AG09319 (cell line): ENCODE measurements at regions not wholly inside any gene's neighbourhood (a gene's known extent, or its start where the extent isn't known, plus 50 kb on each side); places are given as distances from the start of the nearest gene placed in this dataset.

ENCODE experiments used
- DNase-seq: peaks from one replicate; pipeline ENCODE4 v3.0.0-alpha.2; 2010; ENCODE audit warnings: low read depth; ENCODE audit errors: extremely low read depth
- TF ChIP-seq, protein P1 (sequence below): IDR thresholded peaks from 2 replicates; pipeline ENCODE4 v1.5.1; 2011; ENCODE audit warnings: low read depth, mild to moderate bottlenecking, inconsistent platforms, low read length, moderate library complexity

DNA sequence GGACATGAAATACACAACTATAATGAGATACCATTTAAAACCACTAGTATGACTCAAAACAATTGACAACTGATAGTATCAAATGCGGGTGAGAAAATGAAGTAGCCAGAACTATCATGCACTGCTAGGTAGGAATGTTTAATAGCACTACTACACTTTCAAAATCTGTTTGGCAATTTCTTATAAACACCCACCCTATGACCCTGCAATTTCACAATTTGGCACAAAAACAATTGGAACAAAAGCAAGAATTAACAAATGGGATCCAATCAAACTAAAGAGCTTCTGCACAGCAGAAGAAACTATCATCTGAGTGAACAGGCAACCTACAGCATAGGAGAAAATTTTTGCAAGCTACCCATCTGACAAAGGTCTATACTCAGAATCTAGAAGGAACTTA, 431.2 kb upstream of the GYPC start:
- no peak for DNase-seq
- TF ChIP-seq, protein P1, sequence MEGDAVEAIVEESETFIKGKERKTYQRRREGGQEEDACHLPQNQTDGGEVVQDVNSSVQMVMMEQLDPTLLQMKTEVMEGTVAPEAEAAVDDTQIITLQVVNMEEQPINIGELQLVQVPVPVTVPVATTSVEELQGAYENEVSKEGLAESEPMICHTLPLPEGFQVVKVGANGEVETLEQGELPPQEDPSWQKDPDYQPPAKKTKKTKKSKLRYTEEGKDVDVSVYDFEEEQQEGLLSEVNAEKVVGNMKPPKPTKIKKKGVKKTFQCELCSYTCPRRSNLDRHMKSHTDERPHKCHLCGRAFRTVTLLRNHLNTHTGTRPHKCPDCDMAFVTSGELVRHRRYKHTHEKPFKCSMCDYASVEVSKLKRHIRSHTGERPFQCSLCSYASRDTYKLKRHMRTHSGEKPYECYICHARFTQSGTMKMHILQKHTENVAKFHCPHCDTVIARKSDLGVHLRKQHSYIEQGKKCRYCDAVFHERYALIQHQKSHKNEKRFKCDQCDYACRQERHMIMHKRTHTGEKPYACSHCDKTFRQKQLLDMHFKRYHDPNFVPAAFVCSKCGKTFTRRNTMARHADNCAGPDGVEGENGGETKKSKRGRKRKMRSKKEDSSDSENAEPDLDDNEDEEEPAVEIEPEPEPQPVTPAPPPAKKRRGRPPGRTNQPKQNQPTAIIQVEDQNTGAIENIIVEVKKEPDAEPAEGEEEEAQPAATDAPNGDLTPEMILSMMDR: no peak

DNA sequence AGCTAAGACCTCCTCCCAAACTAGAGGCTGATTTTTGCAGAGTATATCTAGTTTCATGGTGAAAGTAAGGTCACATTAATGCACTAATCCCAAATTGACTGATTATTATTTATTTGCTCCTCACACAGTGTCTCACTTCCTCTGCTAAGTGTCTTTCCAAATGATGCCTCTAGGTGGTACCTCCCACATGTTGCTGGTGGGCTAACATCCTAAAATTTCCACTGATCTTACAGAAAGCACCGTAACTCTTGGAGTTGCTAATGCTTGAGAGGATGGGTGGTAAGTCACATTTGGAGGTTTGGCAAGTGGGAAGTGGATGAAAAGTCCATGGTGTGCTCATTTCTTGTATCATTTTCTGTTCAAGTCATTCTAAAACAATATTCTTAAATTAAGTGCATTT, 428.7 kb upstream of the GYPC start:
- TF ChIP-seq, protein P1: no peak
- DNase-seq: no peak

DNA sequence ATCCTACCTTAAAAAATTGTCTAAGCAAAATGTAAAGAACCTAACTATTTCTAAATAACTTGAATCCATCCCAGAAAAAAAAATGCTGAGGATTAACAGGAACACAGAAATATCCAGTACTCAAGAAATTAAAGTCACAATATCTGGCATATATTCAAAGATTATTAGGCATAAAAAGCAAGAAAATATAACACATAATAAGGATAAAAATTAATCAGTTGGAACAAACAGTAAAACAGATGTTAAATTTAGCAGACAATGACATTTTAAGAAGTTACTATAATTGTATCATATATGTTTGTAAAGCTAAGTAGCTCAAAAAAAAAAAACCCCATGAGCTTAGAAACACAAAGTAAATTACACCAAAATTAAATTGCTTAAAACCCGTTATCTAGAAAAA, 427.4 kb upstream of the GYPC start:
- TF ChIP-seq, protein P1: no peak
- DNase-seq: no peak

DNA sequence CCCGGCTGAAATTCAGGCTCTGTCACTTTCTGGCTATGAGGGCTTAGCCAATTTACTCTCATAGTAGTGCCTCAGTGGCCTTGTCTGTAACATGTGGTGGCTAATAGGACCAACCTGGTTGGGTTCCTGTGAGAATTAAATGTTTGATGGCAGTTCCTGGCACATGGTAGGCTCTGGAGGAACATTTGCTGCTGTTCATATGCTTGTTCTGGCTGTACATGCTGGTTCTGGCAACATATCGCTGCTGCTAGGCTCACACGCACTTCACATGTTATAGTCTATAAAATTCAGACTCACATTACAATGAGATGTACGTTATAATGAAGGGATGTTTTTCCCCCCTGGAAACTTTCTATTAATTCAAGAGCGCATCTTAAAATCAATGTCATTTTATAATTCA, 417.7 kb upstream of the GYPC start:
- TF ChIP-seq, protein P1: no peak
- DNase-seq: no peak

DNA sequence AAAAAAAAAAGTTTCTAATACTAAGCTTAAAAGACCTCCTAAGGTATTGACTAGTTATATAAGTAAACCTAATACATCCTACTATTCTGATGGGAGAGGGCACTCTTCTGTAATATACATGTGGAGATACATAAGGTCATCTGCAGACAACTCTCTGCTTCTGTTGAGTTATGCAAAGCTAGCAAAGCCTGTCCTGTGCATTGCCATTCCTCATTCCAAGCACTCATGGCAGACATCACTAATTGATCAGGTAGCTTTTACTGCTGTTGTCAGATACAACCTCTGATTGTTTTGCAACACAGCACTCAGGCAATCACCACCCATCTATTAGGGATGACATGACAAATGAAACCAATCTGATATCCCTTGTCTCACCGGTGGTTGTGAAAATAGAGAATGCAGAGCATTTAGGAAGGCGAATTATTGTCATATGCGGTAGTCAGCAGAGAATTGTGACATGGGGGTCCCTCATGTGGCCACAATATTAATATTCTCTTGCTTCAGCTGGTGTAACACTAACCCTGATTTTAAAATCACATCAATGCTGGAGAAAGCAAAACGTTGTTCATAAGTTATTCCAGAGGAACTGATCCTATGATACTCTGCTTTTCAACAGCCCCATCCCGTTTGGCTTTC, 416.5 kb upstream of the GYPC start:
- TF ChIP-seq, protein P1: no peak
- no peak for DNase-seq

DNA sequence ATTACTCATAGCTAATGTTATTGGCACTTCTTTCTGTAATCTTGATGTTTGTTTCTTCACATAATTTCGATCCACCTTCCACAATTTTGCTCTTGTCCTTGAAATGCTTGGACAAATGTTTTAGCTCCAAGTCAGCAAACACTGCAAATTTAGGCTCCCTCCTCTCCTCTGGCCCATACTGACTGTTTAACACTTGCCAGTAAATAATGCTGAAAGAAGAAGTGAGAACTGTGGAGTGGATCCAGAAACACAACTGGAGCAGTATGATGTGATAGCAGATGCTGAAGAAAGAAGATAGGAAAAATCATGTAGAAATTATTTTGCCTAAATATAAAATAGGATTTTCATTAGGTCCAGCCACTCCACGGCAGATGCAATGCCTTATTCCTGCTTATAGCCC, 415.0 kb upstream of the GYPC start:
- TF ChIP-seq, protein P1: no peak
- DNase-seq: no peak

DNA sequence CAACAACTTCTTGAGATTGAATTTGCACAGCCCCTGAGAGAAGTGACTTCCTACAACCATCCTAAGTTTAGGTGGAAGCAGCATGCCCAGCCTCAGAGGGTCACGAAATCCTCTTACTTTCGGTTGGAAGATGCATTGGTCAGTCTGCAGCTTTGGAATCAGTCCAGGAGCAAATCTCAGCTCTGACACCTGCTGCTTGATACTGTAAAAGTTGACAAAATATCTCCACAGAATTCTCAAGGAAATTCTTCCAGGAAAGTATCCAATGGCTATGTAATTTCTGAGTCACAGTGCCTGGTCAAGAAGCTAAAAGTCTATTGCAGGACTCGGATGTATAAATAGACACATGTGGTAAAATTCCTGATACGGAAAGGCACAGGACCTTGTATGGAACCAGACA, 414.5 kb upstream of the GYPC start:
- no peak for DNase-seq
- TF ChIP-seq, protein P1: no peak
